ENCODE measurements at regions not wholly inside any gene's neighbourhood (a gene's known extent, or its start where the extent isn't known, plus 50 kb on each side); places are given as distances from the start of the nearest gene placed in this dataset.

DNA sequence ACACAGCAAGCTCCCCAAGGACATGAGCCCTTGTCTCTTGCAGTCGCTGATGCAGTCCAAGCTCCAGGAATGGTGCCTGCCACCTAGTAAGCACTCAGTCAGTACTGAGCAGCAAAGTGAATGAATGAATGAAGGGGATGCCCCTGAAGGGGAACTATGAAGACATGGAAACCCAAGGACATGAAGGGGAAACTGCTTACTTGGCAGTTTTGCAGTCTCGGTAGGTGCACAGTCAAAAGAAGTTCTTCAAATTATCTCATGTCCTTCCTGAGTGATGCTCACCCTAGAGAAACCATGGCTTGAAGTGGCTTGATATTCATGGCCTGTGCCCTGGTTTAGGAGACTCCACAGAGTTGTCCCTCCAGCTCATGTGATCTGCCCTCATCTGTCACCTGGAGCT lies 102.1 kb upstream of the DLX2 start:
- DNase-seq: no peak

DNA sequence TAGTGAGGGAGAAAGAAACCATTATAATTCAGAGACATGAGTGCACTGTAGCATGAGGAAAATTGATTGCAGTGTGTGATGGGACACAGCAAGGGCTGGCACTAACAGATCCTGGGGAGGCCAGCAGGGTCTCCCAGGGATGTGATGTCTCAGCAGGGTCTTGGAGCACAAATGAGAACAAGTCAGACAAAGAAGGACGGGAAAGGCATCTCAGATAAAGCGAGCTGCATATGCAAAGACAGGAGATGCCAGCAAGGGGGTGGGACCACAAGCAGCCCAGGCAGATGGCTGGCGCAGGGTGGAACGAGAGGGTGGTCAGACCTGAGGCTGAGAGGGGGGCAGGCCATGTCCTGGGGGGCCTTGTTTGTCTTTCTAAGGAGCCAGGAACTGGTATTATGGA lies 102.6 kb upstream of the DLX2 start:
- DNase-seq: no peak

- no peak for DNase-seq
Observed at GRCh38 chr2:172207911-172208310, 105.2 kb upstream of the DLX2 start.

DNA sequence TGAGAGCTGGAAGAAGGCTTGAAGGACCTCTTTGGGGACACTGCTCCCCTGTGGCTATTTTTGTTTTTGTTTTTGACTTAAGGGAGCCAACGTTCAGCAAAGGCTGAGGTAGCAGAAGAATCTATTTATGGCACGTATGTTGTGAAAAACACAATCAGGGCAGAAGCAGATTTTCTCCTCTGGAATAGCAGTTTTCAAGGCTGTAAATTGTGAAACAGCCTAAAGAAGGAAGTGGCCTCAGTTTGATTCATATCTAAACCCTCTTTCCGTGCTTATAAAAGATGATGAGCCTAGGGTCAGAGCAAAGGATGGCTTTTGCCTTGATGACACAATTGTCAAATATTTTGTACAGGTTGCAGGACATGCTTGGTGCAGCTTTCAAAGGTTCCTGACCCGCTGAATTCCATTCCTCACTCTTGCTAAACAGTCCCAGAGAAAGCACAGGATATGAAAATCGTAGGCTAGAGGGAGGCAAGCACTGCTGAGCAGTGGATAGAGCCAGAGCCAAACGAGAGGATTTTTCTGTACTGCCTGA lies 106.2 kb upstream of the DLX2 start:
- DNase-seq: no peak

DNA sequence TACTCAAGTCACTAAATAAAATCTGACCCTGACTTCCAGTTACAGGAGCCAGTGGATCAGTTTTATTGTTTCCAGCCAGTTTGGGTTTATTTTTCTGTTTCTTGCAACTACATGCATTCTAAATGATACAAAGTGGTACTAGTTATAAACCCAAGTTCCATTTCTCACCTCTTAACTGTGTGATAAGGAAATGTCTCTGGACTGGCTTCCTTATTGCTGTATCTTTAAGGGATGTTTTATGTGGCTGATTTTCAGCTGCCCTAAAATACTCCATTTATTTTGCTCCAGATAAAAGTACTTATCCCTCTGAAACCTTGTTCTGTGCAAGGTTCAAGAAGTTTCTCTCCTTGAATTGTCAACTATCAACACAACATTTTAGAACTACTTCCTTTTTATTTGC lies 107.9 kb upstream of the DLX2 start:
- no peak for DNase-seq

GRCh38 chr2:172211512-172211911 lies 108.8 kb upstream of the DLX2 start:
- DNase-seq: no peak

- no peak for DNase-seq
Observed at GRCh38 chr2:172213116-172213860, 110.6 kb upstream of the DLX2 start.

DNA sequence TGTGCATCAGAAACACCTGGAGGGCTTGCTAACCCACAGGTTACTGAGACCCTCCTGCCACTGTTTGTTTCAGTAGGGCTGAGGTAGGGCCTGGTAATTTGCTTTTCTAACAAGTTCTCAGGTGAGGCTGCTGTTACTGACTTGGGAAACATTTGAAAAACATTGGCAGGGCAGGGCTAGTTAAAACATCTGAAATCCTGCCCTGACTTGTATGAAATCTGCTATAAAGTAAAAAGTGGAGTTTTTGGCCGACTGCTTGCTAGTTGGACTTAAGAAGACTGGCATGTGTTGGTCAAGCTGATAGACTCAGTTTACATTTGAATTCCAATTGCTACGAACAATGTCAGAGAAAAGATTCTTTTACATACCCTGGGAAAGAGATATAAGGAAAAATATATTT lies 111.6 kb upstream of the DLX2 start:
- DNase-seq: no peak

GRCh38 chr2:172215172-172215935 lies 112.7 kb upstream of the DLX2 start:
- DNase-seq: no peak

DNA sequence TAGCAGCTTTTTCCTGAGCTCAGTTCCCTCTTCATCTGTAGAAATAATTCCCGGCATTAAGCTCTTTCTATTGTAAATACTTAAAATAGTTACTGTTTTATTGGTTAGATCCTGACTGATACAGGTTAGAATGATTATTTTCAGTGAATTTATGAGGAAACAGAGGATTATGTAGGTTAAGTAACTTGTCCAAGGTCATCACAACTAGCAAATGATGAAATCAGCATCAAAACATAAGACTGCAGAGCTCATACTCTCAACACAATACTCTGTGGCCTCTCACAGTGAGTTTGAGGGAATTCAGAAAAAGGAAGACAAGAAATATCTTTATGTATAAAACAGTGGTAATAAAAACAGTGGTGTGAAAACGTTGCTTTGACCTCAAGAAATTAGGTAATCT lies 113.2 kb upstream of the DLX2 start:
- DNase-seq: no peak

GRCh38 chr2:172216477-172216876 lies 113.8 kb upstream of the DLX2 start:
- no peak for DNase-seq

DNA sequence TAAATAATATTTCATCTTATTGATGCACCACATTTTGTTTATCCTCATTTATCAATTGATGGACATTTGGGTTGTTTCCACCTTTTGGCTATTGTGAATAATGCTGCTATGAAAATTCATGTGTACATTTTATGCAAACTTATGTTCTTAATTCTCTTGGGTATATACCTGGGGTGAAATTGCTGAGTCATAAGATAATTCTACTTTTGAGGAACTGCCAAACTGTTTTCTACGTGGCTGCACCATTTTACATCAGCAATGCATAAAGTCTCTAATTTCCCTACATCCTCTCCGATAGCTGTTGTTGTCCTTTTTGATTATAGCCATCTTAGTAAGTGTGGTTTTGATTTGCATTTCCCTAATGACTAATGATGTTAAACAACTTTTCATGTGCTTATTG lies 116.5 kb upstream of the DLX2 start:
- DNase-seq: no peak

GRCh38 chr2:172220121-172220520 lies 117.4 kb upstream of the DLX2 start:
- DNase-seq: no peak

DNA sequence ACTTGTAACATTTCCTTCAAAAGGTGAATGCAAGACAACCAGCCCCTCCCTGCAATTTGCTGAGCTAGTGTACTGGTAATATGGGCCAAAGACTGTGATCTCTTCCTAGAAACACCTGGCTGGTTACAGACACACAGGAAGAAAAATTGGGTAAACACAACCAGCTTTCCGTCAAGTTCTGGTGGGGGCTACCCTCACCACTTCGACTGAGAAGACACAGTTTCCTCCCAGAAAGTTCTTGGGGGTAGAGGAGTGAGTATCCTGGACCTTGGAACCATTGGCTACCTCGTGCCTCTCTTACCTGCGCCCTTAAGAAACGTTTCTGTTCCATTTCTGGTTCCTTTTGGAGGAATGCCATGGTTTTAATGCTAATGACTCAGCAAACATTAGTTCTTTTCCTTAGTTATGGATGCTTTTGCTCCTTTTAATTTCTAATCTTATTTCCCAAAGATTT lies 120.9 kb upstream of the DLX2 start:
- no peak for DNase-seq

DNA sequence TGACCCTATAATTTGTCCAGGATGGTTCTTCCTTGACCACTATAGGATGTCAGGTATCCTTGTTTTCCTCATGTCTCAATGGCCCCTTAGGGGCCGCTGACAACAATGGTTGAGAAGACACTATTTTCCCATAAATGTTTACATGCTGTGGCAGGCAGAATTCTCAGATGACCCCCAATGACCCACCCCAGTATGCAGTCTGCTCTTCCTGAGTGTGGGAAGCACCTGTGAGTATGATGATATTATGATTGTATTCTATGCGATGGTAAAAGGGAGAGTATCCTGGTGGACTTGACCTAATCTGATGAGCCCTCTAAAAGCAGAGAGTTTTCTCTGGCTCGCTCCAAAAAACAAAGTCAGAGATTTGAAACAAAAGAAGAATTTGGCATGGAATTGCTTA lies 123.1 kb upstream of the DLX2 start:
- no peak for DNase-seq

- DNase-seq: peak; percentile 19
Observed at GRCh38 chr2:172226244-172227061, 123.8 kb upstream of the DLX2 start.

GRCh38 chr2:172227719-172228118 lies 125.0 kb upstream of the DLX2 start:
- no peak for DNase-seq

- DNase-seq: no peak
Observed at GRCh38 chr2:172228177-172228808, 125.6 kb upstream of the DLX2 start.

- no peak for DNase-seq
Observed at GRCh38 chr2:172229125-172229524, 126.4 kb upstream of the DLX2 start.

DNA sequence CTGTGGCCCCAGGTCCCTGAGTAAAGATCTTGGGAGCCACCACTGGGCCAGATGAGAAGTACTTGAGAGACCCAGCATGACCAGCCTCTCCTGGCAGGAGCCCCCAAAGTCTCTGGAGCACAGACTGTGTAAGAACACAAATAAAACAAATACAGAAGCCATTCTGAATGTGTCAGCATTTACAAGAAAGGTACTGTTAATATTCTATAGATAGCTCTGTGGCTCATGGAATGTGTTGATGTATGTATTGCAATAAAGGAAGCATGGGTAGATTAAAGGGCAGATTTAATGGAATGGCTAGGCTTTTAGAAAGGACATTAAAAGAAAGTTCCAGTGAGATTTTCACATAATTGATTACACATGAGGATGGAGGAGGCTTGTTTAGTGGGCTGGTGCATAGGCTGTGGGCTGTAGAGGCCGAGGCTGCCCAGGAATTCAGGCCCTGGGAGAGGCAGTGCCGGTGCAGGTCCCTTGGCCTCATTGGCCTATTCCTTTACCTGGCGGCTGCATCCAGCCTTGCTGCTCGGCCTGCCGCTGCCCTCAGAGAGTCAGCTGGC lies 127.7 kb upstream of the DLX2 start:
- DNase-seq: no peak

DNA sequence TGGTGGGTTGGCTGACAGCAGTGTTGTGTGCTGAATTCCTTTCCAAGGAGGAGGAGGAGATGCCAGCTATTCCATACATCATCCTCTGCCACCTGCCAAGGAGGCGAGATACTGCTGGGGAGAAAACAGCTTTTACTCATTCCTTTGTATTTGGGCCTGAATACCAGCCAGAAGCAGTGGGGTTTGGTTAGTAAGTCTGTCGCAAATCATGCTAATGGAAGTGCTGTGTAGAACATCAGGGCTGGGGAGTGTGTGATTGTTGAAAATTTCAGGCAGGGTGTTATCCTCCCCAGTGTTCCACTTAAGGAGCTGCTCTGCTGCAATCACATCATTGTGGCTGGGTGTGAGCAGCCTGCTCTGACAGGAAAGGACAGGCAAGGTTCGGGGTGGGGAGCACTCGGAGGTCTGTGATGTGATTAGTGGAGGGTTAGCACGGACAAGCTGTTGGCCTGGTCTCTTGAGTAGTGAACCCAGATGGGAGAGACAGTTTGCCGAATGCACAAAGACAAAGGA lies 128.2 kb upstream of the DLX2 start:
- no peak for DNase-seq

GRCh38 chr2:172231508-172231907 lies 128.8 kb upstream of the DLX2 start:
- no peak for DNase-seq
